Omental fat pad (tissue), 3 donors: ENCODE measurements at regions not wholly inside any gene's neighbourhood (a gene's known extent, or its start where the extent isn't known, plus 50 kb on each side); places are given as distances from the start of the nearest gene placed in this dataset.

ENCODE experiments used
- ATAC-seq: fragments of 150-250 bp; one replicate; pipeline ENCODE4 v1.9.1; 2016; ENCODE audit warnings: mild to moderate bottlenecking, moderate library complexity; ENCODE audit not compliant: low FRiP score
- DNase-seq: peaks from one replicate; pipeline ENCODE4 v3.0.0-alpha.2; 2019; ENCODE audit warnings: low spot score
- CTCF ChIP-seq, 3 donors: fragments of 450-650 bp; IDR thresholded peaks; one replicate each; pipeline ENCODE4 v1.5.1; 2016 to 2017; ENCODE audit warnings: antibody characterized with exemption in 3 of 3, mild to moderate bottlenecking in 3 of 3, moderate library complexity in 2 of 3

DNA sequence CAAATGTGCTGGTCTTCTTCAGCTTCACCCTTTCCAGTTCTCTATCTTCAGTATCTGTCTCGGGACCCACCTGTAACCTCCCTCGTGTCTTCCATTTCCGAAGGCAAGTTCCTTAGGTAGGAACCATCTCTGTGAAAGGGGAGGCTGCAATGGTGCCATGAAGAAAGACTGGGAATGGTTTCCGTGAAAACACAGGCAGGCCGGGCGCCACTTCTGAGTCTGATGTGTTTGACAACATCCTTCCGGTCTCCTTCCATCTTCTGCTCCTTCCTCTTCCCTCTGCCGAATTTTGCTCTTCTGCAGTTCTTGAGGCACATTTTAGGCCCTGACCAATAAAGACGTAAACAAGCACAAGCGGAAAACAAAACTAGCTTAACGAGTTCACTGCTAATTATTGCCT, 328.0 kb downstream of the THBS2 start:
- DNase-seq: no peak
- no peak for ATAC-seq

DNA sequence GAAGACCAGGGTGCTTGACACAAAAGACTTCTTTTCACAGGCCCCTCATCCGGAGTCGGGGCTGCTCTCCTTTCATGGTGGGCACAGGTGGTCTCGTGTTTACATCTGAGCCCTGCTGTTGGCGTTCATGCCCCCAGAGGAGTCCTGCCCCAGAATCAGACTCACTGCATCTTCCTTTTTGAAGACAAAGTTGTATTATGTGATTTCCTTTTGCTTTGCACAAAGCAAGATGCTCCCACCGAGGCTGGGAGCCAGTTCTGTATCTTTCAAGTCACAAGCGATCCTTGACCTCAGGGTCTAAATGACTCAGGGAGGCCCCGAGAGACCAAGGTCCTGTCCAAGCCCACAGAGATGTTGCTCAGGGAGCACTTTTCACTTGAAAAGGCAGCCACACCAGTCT, 330.5 kb downstream of the THBS2 start:
- no peak for ATAC-seq
- no peak for DNase-seq
- TF ChIP-seq CTCF (IDR thresholded peaks at IDR 0.05): no peak

More for the DNA sequence above, 328.0 kb downstream of the THBS2 start:
- TF ChIP-seq CTCF (IDR thresholded peaks at IDR 0.05): no peak

- ATAC-seq (no peak), DNase-seq (no peak)
- TF ChIP-seq CTCF (IDR thresholded peaks at IDR 0.05): no peak
Measured at GRCh38 chr6:168922436-168922835, 331.2 kb downstream of the THBS2 start.

DNA sequence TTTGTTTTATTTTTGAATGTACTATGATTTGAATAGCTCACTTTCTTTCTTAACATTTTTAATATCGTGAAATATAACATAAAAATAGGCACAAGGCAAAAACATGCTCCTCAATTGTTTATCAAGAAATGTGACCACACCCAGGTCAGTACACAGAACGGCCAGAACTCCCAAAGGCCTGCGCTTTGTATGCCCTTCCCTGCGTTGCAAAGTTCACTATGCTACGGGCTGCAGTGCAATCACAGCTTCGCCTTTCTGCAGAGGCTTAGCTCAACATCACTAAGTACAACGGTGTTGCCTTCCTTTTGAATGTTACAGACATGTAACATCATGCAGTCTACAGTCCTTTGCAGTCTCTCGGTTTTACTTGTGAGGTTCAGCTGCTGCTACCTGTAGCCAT, 333.4 kb downstream of the THBS2 start:
- no peak for TF ChIP-seq CTCF (IDR thresholded peaks at IDR 0.05)
- DNase-seq: no peak
- no peak for ATAC-seq

- ATAC-seq: no peak
- DNase-seq: no peak
- no peak for TF ChIP-seq CTCF (IDR thresholded peaks at IDR 0.05)
Measured at GRCh38 chr6:168919470-168920179, 334.0 kb downstream of the THBS2 start.

DNA sequence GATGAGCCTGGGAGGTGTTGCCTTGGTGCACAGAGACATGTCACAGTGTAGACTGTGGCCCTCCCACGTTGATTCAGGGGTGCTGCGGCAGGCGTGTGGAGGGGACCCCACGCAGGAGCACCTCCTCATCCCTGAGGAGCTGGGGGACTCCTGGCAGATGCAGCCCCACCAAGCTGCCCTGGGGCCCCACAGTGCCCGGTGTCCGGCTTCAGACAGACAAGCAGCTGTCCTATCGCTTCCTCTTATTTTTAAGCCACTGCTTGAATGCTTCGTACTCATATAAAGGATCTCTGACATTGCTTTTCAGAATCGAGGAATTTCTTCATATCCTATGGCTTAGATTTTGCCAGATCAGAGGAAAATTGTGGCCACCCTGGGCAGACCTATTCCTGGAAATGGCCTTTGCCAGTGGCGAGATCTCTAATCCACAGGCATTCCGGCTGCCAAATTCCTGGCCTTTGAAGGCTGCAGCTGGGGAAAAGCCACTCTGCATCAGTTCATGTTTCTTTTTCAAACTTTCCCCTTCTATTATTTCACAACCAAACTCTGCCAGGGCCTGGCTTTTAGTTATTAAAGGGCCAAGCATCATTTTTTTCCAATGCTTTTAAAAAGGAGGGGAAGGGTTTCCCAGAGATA, 337.0 kb downstream of the THBS2 start:
- TF ChIP-seq CTCF (IDR thresholded peaks at IDR 0.05): no peak
- DNase-seq: no peak
- ATAC-seq: peak; percentile 55

GRCh38 chr6:168915855-168916254, 337.8 kb downstream of the THBS2 start:
- no peak for DNase-seq
- ATAC-seq: no peak
- no peak for TF ChIP-seq CTCF (IDR thresholded peaks at IDR 0.05)
